ENCODE measurements at regions not wholly inside any gene's neighbourhood (a gene's known extent, or its start where the extent isn't known, plus 50 kb on each side); places are given as distances from the start of the nearest gene placed in this dataset.

DNA sequence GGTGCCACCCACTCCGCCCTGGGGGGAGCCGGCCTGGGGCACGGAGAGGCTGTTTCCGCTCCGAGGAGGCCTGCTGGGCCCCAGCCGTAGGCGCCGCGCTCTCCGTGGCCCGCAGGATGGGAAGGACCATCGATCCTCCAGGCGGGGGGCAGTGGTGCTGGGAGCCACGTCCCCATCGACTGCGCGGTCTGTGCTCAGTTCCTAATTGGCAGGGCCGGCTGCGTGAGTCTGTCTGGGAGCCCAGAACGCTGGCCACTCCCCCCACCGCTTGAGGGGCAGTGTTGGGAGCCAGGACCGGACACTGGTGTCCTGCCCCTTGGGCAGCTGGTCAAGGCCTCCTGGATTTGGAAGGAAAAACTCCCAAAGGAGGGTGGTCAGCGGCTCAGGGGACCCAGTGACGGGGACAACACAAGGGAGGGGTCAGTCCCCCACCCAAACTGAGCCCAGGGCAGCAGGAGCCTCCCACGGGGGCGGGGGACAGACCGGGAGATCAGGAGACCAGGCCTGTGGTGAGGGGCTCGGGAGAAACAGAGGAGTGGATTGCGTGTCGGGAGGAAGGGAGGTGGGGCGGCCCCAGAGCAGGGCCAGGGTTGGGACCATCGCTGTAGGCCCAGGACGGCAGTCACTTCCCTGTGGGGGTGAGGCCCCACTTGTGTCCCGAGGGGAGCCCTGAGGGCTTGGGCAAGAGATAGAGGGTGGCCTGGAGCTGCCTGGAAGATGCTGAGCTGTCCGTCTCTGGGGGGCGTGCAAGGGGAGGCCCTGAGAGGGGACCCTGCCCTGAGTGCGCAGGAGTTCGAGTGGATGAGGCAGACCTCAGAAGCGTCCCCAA lies 89.0 kb downstream of the UNCX start:
- TF ChIP-seq, protein P1, sequence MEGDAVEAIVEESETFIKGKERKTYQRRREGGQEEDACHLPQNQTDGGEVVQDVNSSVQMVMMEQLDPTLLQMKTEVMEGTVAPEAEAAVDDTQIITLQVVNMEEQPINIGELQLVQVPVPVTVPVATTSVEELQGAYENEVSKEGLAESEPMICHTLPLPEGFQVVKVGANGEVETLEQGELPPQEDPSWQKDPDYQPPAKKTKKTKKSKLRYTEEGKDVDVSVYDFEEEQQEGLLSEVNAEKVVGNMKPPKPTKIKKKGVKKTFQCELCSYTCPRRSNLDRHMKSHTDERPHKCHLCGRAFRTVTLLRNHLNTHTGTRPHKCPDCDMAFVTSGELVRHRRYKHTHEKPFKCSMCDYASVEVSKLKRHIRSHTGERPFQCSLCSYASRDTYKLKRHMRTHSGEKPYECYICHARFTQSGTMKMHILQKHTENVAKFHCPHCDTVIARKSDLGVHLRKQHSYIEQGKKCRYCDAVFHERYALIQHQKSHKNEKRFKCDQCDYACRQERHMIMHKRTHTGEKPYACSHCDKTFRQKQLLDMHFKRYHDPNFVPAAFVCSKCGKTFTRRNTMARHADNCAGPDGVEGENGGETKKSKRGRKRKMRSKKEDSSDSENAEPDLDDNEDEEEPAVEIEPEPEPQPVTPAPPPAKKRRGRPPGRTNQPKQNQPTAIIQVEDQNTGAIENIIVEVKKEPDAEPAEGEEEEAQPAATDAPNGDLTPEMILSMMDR (conservative IDR thresholded peaks at IDR 0.05 in 1 of 2, IDR thresholded peaks at IDR 0.05 in 1 of 2; ENCODE audit: low read depth in 1 of 2, low read length in 2 of 2): no peak
- TF ChIP-seq EZH2 (IDR thresholded peaks at IDR 0.05; ENCODE audit: low read length, missing control alignments): no peak
